GM20000 (cell line): ENCODE measurements at regions not wholly inside any gene's neighbourhood (a gene's known extent, or its start where the extent isn't known, plus 50 kb on each side); places are given as distances from the start of the nearest gene placed in this dataset.

Experiments
- DNase-seq: peaks from one replicate; pipeline ENCODE4 v3.0.0; 2012; ENCODE audit warnings: low spot score
- CTCF ChIP-seq: IDR thresholded peaks from 2 replicates; pipeline ENCODE4 v1.5.1; 2012; ENCODE audit warnings: mild to moderate bottlenecking, control low read depth; ENCODE audit errors: extremely low read depth, missing control alignments

- no peak for TF ChIP-seq CTCF
- DNase-seq = no peak
Observed at GRCh38 chr5:171509467-171509866, 90.0 kb downstream of the FGF18 start.

GRCh38 chr5:171512397-171512796 lies 93.0 kb downstream of the FGF18 start:
- no peak for TF ChIP-seq CTCF
- no peak for DNase-seq

GRCh38 chr5:171513591-171513990 lies 94.1 kb downstream of the FGF18 start:
- DNase-seq = no peak
- no peak for TF ChIP-seq CTCF

- no peak for TF ChIP-seq CTCF
- no peak for DNase-seq
Observed at GRCh38 chr5:171518916-171519315, 99.5 kb downstream of the FGF18 start.

- no peak for TF ChIP-seq CTCF
- no peak for DNase-seq
Observed at GRCh38 chr5:171520300-171521174, 101.1 kb downstream of the FGF18 start.

GRCh38 chr5:171521219-171521633 lies 101.8 kb downstream of the FGF18 start:
- no peak for DNase-seq
- TF ChIP-seq CTCF = no peak

GRCh38 chr5:171521679-171522078 lies 102.2 kb downstream of the FGF18 start:
- TF ChIP-seq CTCF = no peak
- DNase-seq = no peak
